Mucosa of rectum (tissue), 2 donors: ENCODE measurements at regions not wholly inside any gene's neighbourhood (a gene's known extent, or its start where the extent isn't known, plus 50 kb on each side); places are given as distances from the start of the nearest gene placed in this dataset.

Experiments
- H3K27ac ChIP-seq, 2 donors: one replicate each; pipeline ENCODE4 v1.7.0; 2013; ENCODE audit warnings: inconsistent platforms in 2 of 2, low read depth in 2 of 2, low read length in 2 of 2
- H3K27me3 ChIP-seq, 2 donors: one replicate each; pipeline ENCODE4 v1.7.0; 2013; ENCODE audit warnings: low read length in 2 of 2; ENCODE audit not compliant: control insufficient read depth in 2 of 2, insufficient read depth in 2 of 2
- H3K36me3 ChIP-seq, 2 donors: one replicate each; pipeline ENCODE4 v1.7.0; 2013; ENCODE audit warnings: low read length in 2 of 2; ENCODE audit not compliant: control insufficient read depth in 2 of 2, insufficient read depth in 2 of 2
- H3K4me1 ChIP-seq, 2 donors: one replicate each; pipeline ENCODE4 v1.7.0; 2013; ENCODE audit warnings: low read length in 2 of 2, mild to moderate bottlenecking in 1 of 2; ENCODE audit not compliant: control insufficient read depth in 2 of 2, insufficient read depth in 2 of 2
- H3K4me3 ChIP-seq, 2 donors: one replicate each; pipeline ENCODE4 v1.7.0; 2013; ENCODE audit warnings: low read length in 2 of 2
- H3K9ac ChIP-seq, 2 donors: one replicate each; pipeline ENCODE4 v1.7.0; 2013; ENCODE audit warnings: low read length in 2 of 2, low read depth in 1 of 2, mild to moderate bottlenecking in 1 of 2
- H3K9me3 ChIP-seq, 2 donors: one replicate each; pipeline ENCODE4 v1.7.0; 2013; ENCODE audit warnings: low read length in 2 of 2; ENCODE audit not compliant: control insufficient read depth in 2 of 2
- donor health status: healthy.
- donor health status: Normal muscosa, but diverticular disease.

DNA sequence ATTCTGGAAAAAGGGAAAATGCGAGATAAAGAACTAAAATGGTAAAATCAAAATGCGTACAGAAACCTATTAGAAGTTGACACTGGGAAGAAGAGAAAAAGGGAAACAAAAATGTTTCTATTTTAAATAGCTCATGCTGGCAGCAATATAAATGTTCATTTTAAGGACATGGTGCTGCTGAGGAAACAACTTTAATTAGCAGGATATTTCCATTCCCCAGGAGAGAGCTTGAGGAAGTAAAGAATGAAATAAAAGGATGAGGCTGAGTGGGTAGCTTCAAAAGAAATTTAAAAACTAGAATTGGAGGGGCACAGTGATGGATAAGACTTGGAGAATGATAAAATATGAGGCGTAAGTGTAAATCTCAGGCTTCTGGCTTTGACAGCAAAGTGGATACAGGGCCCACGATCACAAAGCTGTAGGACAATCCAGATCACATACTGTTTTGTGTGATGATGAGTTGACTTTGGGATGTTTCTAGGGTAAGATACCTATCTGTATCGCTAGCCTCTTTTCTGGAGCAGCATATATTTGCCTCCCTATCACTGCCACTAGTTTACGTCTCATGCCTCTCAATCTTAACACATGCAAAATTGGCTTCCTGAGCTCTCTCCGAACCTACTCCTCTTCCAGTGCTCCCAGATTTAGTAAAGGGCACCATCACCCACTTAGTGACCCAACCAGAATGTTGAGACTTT, 571.3 kb upstream of the MIR17HG start:
- Histone ChIP-seq H3K36me3 (no peaks in the 10 kb centered on the region), H3K9ac (no peak overlapping the region), H3K4me1 (no peaks in the 10 kb centered on the region), H3K4me3 (no peak overlapping the region), H3K9me3 (no peaks in the 10 kb centered on the region), H3K27ac (no peak overlapping the region), H3K27me3 (no peaks in the 10 kb centered on the region)

- Histone ChIP-seq H3K36me3 (no peaks in the 10 kb centered on the region), H3K27ac (no peak overlapping the region), H3K9ac (no peak overlapping the region), H3K4me1 (no peaks in the 10 kb centered on the region), H3K4me3 (no peak overlapping the region), H3K9me3 (no peaks in the 10 kb centered on the region), H3K27me3 (no peaks in the 10 kb centered on the region)
Measured at GRCh38 chr13:90783273-90783672, 564.2 kb upstream of the MIR17HG start.

DNA sequence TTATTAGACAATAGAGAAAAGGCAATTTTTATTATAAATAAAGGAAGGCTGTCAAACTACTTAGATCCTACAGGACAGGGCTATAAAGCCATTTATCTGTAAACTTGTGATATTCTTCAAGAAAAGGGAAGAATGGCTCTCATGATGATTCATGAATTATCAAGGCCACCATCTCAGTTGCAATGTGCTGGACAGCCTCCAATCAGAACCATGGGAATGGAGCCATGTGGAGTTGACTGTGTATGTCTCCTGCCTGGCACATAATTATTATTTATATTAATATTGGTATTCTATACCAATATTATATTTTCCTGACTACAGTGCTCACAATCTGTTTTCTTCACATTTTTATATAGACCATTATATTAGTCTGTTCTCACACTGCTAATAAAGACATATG, 560.5 kb upstream of the MIR17HG start:
- Histone ChIP-seq H3K9me3 (no peaks in the 10 kb centered on the region), H3K4me3 (no peak overlapping the region), H3K4me1 (no peaks in the 10 kb centered on the region), H3K36me3 (no peaks in the 10 kb centered on the region), H3K27ac (no peak overlapping the region), H3K9ac (no peak overlapping the region), H3K27me3 (no peaks in the 10 kb centered on the region)

GRCh38 chr13:90792335-90792734, 555.2 kb upstream of the MIR17HG start:
- H3K36me3 ChIP-seq, result no peaks in the 10 kb centered on the region
- no peaks in the 10 kb centered on the region for H3K9me3 ChIP-seq
- H3K9ac ChIP-seq, result no peak overlapping the region
- H3K4me3 ChIP-seq, result no peak overlapping the region
- no peaks in the 10 kb centered on the region for H3K27me3 ChIP-seq
- H3K4me1 ChIP-seq, result no peaks in the 10 kb centered on the region
- H3K27ac ChIP-seq, result no peak overlapping the region

- H3K4me3 ChIP-seq, result no peak overlapping the region
- H3K4me1 ChIP-seq, result no peaks in the 10 kb centered on the region
- no peak overlapping the region for H3K27ac ChIP-seq
- no peaks in the 10 kb centered on the region for H3K9me3 ChIP-seq
- no peak overlapping the region for H3K9ac ChIP-seq
- no peaks in the 10 kb centered on the region for H3K36me3 ChIP-seq
- H3K27me3 ChIP-seq, result no peaks in the 10 kb centered on the region
Measured at GRCh38 chr13:90793261-90793820, 554.1 kb upstream of the MIR17HG start.

- Histone ChIP-seq H3K4me3 (no peak overlapping the region), H3K27me3 (no peaks in the 10 kb centered on the region), H3K4me1 (no peaks in the 10 kb centered on the region), H3K9me3 (no peaks in the 10 kb centered on the region), H3K27ac (no peak overlapping the region), H3K9ac (no peak overlapping the region), H3K36me3 (no peaks in the 10 kb centered on the region)
Measured at GRCh38 chr13:90796474-90796873, 551.0 kb upstream of the MIR17HG start.

- no peaks in the 10 kb centered on the region for H3K27me3 ChIP-seq
- H3K9me3 ChIP-seq, result no peaks in the 10 kb centered on the region
- H3K9ac ChIP-seq, result no peak overlapping the region
- H3K4me1 ChIP-seq, result no peaks in the 10 kb centered on the region
- H3K4me3 ChIP-seq, result no peak overlapping the region
- no peak overlapping the region for H3K27ac ChIP-seq
- no peaks in the 10 kb centered on the region for H3K36me3 ChIP-seq
Measured at GRCh38 chr13:90797335-90797734, 550.2 kb upstream of the MIR17HG start.

DNA sequence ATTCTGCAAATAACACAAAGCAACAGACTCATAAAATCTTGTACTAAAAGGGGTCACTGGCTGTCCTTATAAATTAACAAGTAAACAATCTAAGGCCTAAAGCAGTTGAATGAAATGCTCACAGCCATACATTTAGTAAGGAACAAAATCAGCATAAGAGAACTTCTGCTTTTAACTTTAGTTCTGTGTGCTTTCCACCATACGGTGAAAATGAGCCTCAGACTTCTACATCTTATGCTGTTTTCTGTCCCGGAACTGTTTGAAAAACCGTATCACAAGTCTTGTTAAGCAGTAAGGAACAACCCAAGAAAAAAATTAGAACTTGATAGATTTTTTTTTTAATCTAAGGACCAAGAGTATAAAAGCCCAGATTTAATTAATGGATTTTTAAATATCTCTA, 549.1 kb upstream of the MIR17HG start:
- Histone ChIP-seq H3K27ac (no peak overlapping the region), H3K9ac (no peak overlapping the region), H3K4me3 (no peak overlapping the region), H3K36me3 (no peaks in the 10 kb centered on the region), H3K9me3 (no peaks in the 10 kb centered on the region), H3K4me1 (no peaks in the 10 kb centered on the region), H3K27me3 (no peaks in the 10 kb centered on the region)

- Histone ChIP-seq H3K27me3 (no peaks in the 10 kb centered on the region), H3K4me3 (no peak overlapping the region), H3K36me3 (no peaks in the 10 kb centered on the region), H3K9me3 (no peaks in the 10 kb centered on the region), H3K4me1 (no peaks in the 10 kb centered on the region), H3K27ac (no peak overlapping the region), H3K9ac (no peak overlapping the region)
Measured at GRCh38 chr13:90800082-90800746, 547.3 kb upstream of the MIR17HG start.

DNA sequence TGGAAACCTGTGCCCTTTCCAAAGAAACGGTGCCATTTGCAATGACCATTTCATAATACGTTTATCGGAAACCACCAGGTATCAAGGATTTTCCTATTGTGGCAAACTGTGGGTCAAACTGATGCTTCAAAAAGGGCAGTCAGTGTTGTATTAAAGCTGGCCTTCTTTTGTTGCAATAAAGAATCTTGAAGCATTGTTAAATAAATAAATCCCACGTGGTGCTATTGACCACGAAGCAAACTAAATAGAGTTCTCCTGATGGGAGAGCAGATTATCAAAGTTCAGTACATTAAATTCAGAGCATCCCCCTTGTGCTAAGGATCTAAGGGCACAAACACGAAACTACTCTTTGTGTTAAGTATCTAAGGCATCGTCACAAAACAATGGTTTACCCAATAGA, 545.9 kb upstream of the MIR17HG start:
- H3K9ac ChIP-seq, result no peak overlapping the region
- no peaks in the 10 kb centered on the region for H3K36me3 ChIP-seq
- H3K27me3 ChIP-seq, result no peaks in the 10 kb centered on the region
- H3K9me3 ChIP-seq, result no peaks in the 10 kb centered on the region
- H3K4me3 ChIP-seq, result no peak overlapping the region
- H3K27ac ChIP-seq, result no peak overlapping the region
- no peaks in the 10 kb centered on the region for H3K4me1 ChIP-seq
